ENCODE measurements at regions not wholly inside any gene's neighbourhood (a gene's known extent, or its start where the extent isn't known, plus 50 kb on each side); places are given as distances from the start of the nearest gene placed in this dataset.

- no peak for ATAC-seq
- DNase-seq, result no peak
- H3K27me3 ChIP-seq, result no peaks in the 10 kb centered on the region
- no peak overlapping the region for H3K4me3 ChIP-seq
- intact Hi-C loops (cut with DNase I), result no loop called here
- no peaks in the 10 kb centered on the region for H3K36me3 ChIP-seq (replicated peaks in 1 of 2; ENCODE audit: insufficient read depth in 1 of 2, low read depth in 2 of 2)
- no peaks in the 10 kb centered on the region for H3K9me3 ChIP-seq
- no peak overlapping the region for H3K27ac ChIP-seq
- 74 to 87% methylated on average over 7 of the region's 7 CpGs for WGBS, 2 donors
- no peaks in the 10 kb centered on the region for H3K4me1 ChIP-seq
- TF ChIP-seq POLR2A (IDR thresholded peaks at IDR 0.05) (no peak), CTCF (IDR thresholded peaks at IDR 0.05) (no peak)
Observed at GRCh38 chr15:62462721-62463120, 297.6 kb upstream of the C2CD4B start.

- Histone ChIP-seq H3K9me3 (no peaks in the 10 kb centered on the region), H3K27ac (no peak overlapping the region), H3K27me3 (no peaks in the 10 kb centered on the region), H3K36me3 (replicated peaks in 1 of 2; ENCODE audit: insufficient read depth in 1 of 2, low read depth in 2 of 2) (no peaks in the 10 kb centered on the region), H3K4me1 (no peaks in the 10 kb centered on the region), H3K4me3 (no peak overlapping the region)
- intact Hi-C loops (cut with DNase I), result no loop called here
- TF ChIP-seq POLR2A (IDR thresholded peaks at IDR 0.05), result no peak
- no peak for TF ChIP-seq CTCF (IDR thresholded peaks at IDR 0.05)
- no peak for DNase-seq
- 66 to 69% methylated on average over 5 of the region's 5 CpGs for WGBS, 2 donors
- no peak for ATAC-seq
Observed at GRCh38 chr15:62464705-62465104, 299.6 kb upstream of the C2CD4B start.

GRCh38 chr15:62465173-62465572 lies 300.1 kb upstream of the C2CD4B start:
- intact Hi-C loops (cut with DNase I), result no loop called here
- H3K27ac ChIP-seq, result no peak overlapping the region
- TF ChIP-seq POLR2A (IDR thresholded peaks at IDR 0.05), result no peak
- TF ChIP-seq CTCF (IDR thresholded peaks at IDR 0.05), result no peak

GRCh38 chr15:62469478-62469873 lies 304.4 kb upstream of the C2CD4B start:
- intact Hi-C loops (cut with DNase I), result no loop called here
- TF ChIP-seq POLR2A (IDR thresholded peaks at IDR 0.05) (no peak), CTCF (IDR thresholded peaks at IDR 0.05) (no peak)

More at GRCh38 chr15:62465173-62465572, 300.1 kb upstream of the C2CD4B start:
- Histone ChIP-seq H3K9me3 (no peaks in the 10 kb centered on the region), H3K36me3 (replicated peaks in 1 of 2; ENCODE audit: insufficient read depth in 1 of 2, low read depth in 2 of 2) (no peaks in the 10 kb centered on the region), H3K4me3 (no peak overlapping the region), H3K27me3 (no peaks in the 10 kb centered on the region), H3K4me1 (no peaks in the 10 kb centered on the region)
- 74 to 92% methylated on average over 12 of the region's 12 CpGs for WGBS, 2 donors
- ATAC-seq, result no peak
- DNase-seq, result no peak

GRCh38 chr15:62469874-62470688 lies 305.0 kb upstream of the C2CD4B start:
- H3K36me3 ChIP-seq (replicated peaks in 1 of 2; ENCODE audit: insufficient read depth in 1 of 2, low read depth in 2 of 2), result no peaks in the 10 kb centered on the region
- H3K9me3 ChIP-seq, result no peaks in the 10 kb centered on the region
- 68 to 76% methylated on average over 9 to 11 of the region's 11 CpGs for WGBS, 2 donors
- H3K27me3 ChIP-seq, result no peaks in the 10 kb centered on the region
- H3K4me1 ChIP-seq, result no peaks in the 10 kb centered on the region
- peak in 3 of 4 donors; percentile 10 to 25 (median 23) for DNase-seq
- peak; percentile 35 for ATAC-seq
- intact Hi-C loops (cut with DNase I), result no loop called here
- TF ChIP-seq POLR2A (IDR thresholded peaks at IDR 0.05) (no peak), CTCF (IDR thresholded peaks at IDR 0.05) (no peak)
- no peak overlapping the region for H3K4me3 ChIP-seq
- peak overlapping the region in 1 of 4 donors; percentile 11 for H3K27ac ChIP-seq

More at GRCh38 chr15:62469478-62469873, 304.4 kb upstream of the C2CD4B start:
- DNase-seq (no peak), ATAC-seq (no peak)
- Histone ChIP-seq H3K9me3 (no peaks in the 10 kb centered on the region), H3K27ac (peak overlapping the region in 1 of 4 donors; percentile 11), H3K27me3 (no peaks in the 10 kb centered on the region), H3K36me3 (replicated peaks in 1 of 2; ENCODE audit: insufficient read depth in 1 of 2, low read depth in 2 of 2) (no peaks in the 10 kb centered on the region), H3K4me3 (no peak overlapping the region), H3K4me1 (no peaks in the 10 kb centered on the region)

Measured in body of pancreas (tissue), 4 donors.